ENCODE measurements at regions not wholly inside any gene's neighbourhood (a gene's known extent, or its start where the extent isn't known, plus 50 kb on each side); places are given as distances from the start of the nearest gene placed in this dataset.

GRCh38 chr10:90674461-90674860 is 183.4 kb downstream of the HTR7 start:
- CTCF ChIA-PET, result interaction anchor here (1.8 kb wide), 1 partner anchor 9 kb away, joined by 3 read pairs; no protein-coding TSS in a partner anchor
- H3K4me2 ChIP-seq, result no peak overlapping the region

GRCh38 chr10:90674928-90675327 is 182.9 kb downstream of the HTR7 start:
- TF ChIP-seq, protein P1, sequence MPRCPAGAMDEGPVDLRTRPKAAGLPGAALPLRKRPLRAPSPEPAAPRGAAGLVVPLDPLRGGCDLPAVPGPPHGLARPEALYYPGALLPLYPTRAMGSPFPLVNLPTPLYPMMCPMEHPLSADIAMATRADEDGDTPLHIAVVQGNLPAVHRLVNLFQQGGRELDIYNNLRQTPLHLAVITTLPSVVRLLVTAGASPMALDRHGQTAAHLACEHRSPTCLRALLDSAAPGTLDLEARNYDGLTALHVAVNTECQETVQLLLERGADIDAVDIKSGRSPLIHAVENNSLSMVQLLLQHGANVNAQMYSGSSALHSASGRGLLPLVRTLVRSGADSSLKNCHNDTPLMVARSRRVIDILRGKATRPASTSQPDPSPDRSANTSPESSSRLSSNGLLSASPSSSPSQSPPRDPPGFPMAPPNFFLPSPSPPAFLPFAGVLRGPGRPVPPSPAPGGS (IDR thresholded peaks at IDR 0.05), result no peak
- no peak for TF ChIP-seq ZNF302 (CRISPR knock-in tag; IDR thresholded peaks at IDR 0.05)
- no peak for TF ChIP-seq NR3C1 (IDR thresholded peaks at IDR 0.05)
- TF ChIP-seq RFX5 (IDR thresholded peaks at IDR 0.05), result no peak
- WGBS (ENCODE audit: missing lambda C conversion rate), result 5% methylated on average over 5 of the region's 5 CpGs
- no peaks in the 10 kb centered on the region for H3K9me3 ChIP-seq
- H3K4me3 ChIP-seq, result no peak overlapping the region
- H3K4me1 ChIP-seq, result no peaks in the 10 kb centered on the region
- H3K27ac ChIP-seq, result no peak overlapping the region
- ChIA-PET POLR2A (no interaction called here), CTCF (interaction anchor here (1.8 kb wide), 1 partner anchor 9 kb away, joined by 3 read pairs; no protein-coding TSS in a partner anchor)
- H3K4me2 ChIP-seq, result no peak overlapping the region
- DNase-seq (ENCODE audit: low read depth in 1 of 2, low spot score in 1 of 2) (no peak), FAIRE-seq (no peak), ATAC-seq (no peak)

More at GRCh38 chr10:90674461-90674860, 183.4 kb downstream of the HTR7 start:
- 0% methylated on average over 1 of the region's 1 CpG for WGBS (ENCODE audit: missing lambda C conversion rate)
- H3K27ac ChIP-seq, result no peak overlapping the region
- POLR2A ChIA-PET, result no interaction called here
- no peak for DNase-seq (ENCODE audit: low read depth in 1 of 2, low spot score in 1 of 2)
- H3K9me3 ChIP-seq, result no peaks in the 10 kb centered on the region
- TF ChIP-seq KDM1A (IDR thresholded peaks at IDR 0.05; ENCODE audit: low read depth), result no peak
- no peak for TF ChIP-seq NR3C1 (IDR thresholded peaks at IDR 0.05)
- TF ChIP-seq EHF (CRISPR knock-in tag; IDR thresholded peaks at IDR 0.05), result no peak
- TF ChIP-seq, protein P1 (IDR thresholded peaks at IDR 0.05), result no peak
- TF ChIP-seq FOSL2 (IDR thresholded peaks at IDR 0.05), result no peak
- TF ChIP-seq FOSL2 (CRISPR knock-in tag; IDR thresholded peaks at IDR 0.05), result no peak
- no peak for TF ChIP-seq RNF2 (IDR thresholded peaks at IDR 0.05; ENCODE audit: borderline replicate concordance, low read depth)
- TF ChIP-seq HOXA7 (CRISPR knock-in tag; IDR thresholded peaks at IDR 0.05), result no peak
- TF ChIP-seq RFX5 (IDR thresholded peaks at IDR 0.05), result no peak
- no peak for TF ChIP-seq HOXB13 (CRISPR knock-in tag; IDR thresholded peaks at IDR 0.05; ENCODE audit: low read depth)
- no peak for TF ChIP-seq SMC3 (IDR thresholded peaks at IDR 0.05)
- no peak overlapping the region for H3K4me3 ChIP-seq
- H3K4me1 ChIP-seq, result no peaks in the 10 kb centered on the region
- ATAC-seq, result no peak
- FAIRE-seq, result no peak

- CTCF ChIA-PET, result interaction anchor here (1.8 kb wide), 1 partner anchor 8 kb away, joined by 3 read pairs; no protein-coding TSS in a partner anchor
- Histone ChIP-seq H3K4me2 (no peak overlapping the region), H3K4me3 (no peak overlapping the region), H3K4me1 (no peaks in the 10 kb centered on the region), H3K9me3 (no peaks in the 10 kb centered on the region), H3K27ac (no peak overlapping the region)
- POLR2A ChIA-PET, result no interaction called here
- ATAC-seq (no peak), DNase-seq (ENCODE audit: low read depth in 1 of 2, low spot score in 1 of 2) (no peak), FAIRE-seq (no peak)
- 32% methylated on average over 2 of the region's 2 CpGs for WGBS (ENCODE audit: missing lambda C conversion rate)
- TF ChIP-seq SREBF2 (IDR thresholded peaks at IDR 0.05), result no peak
- TF ChIP-seq HOXA7 (CRISPR knock-in tag; IDR thresholded peaks at IDR 0.05), result no peak
- no peak for TF ChIP-seq SMC3 (IDR thresholded peaks at IDR 0.05)
- no peak for TF ChIP-seq CBX8 (IDR thresholded peaks at IDR 0.05)
- TF ChIP-seq MAZ (IDR thresholded peaks at IDR 0.05; ENCODE audit: borderline replicate concordance, low read depth, low read length), result no peak
- no peak for TF ChIP-seq FOSL2 (IDR thresholded peaks at IDR 0.05)
- no peak for TF ChIP-seq FOSL2 (CRISPR knock-in tag; IDR thresholded peaks at IDR 0.05)
- no peak for TF ChIP-seq FOSB (CRISPR knock-in tag; IDR thresholded peaks at IDR 0.05)
- TF ChIP-seq E2F6 (IDR thresholded peaks at IDR 0.05; ENCODE audit: borderline replicate concordance, low read depth), result no peak
- no peak for TF ChIP-seq NPAS2 (CRISPR knock-in tag; IDR thresholded peaks at IDR 0.05; ENCODE audit: borderline replicate concordance)
- TF ChIP-seq ZNF302 (CRISPR knock-in tag; IDR thresholded peaks at IDR 0.05), result no peak
- TF ChIP-seq ZC3H11A (IDR thresholded peaks at IDR 0.05), result no peak
- TF ChIP-seq CEBPB (IDR thresholded peaks at IDR 0.05), result no peak
- TF ChIP-seq, protein P1 (IDR thresholded peaks at IDR 0.05), result no peak
These were observed 182.2 kb downstream of the HTR7 start for GRCh38 chr10:90675621-90676020.
